ENCODE measurements at regions not wholly inside any gene's neighbourhood (a gene's known extent, or its start where the extent isn't known, plus 50 kb on each side); places are given as distances from the start of the nearest gene placed in this dataset.

GRCh38 chr13:64057372-64058020 lies 2641.8 kb upstream of the PCDH20 start:
- TF ChIP-seq CTCF (conservative IDR thresholded peaks at IDR 0.05; ENCODE audit: low read depth, low read length) (no peak), POLR2A (IDR thresholded peaks at IDR 0.05; ENCODE audit: low read depth, low read length) (no peak), MAFK (IDR thresholded peaks at IDR 0.05; ENCODE audit: low read depth, low read length) (no peak), RAD21 (IDR thresholded peaks at IDR 0.05; ENCODE audit: low read length) (no peak), RCOR1 (IDR thresholded peaks at IDR 0.05; ENCODE audit: insufficient replicate concordance, low read length) (no peak), MXI1 (IDR thresholded peaks at IDR 0.05; ENCODE audit: borderline replicate concordance, low read depth, low read length) (no peak), USF2 (IDR thresholded peaks at IDR 0.05; ENCODE audit: low read depth, low read length) (no peak), CEBPB (IDR thresholded peaks at IDR 0.05; ENCODE audit: low read depth, low read length) (no peak), ELK1 (IDR thresholded peaks at IDR 0.05; ENCODE audit: borderline replicate concordance, low read depth, low read length) (no peak)
